DMS 273 (cell line): ENCODE measurements at regions not wholly inside any gene's neighbourhood (a gene's known extent, or its start where the extent isn't known, plus 50 kb on each side); places are given as distances from the start of the nearest gene placed in this dataset.

Experiments used
- DNase-seq: peaks from one replicate; lab custom pipeline; 2025; ENCODE audit not compliant: unreplicated experiment; lab: John Stamatoyannopoulos, UW

- DNase-seq = no peak
Measured at GRCh38 chr12:85352016-85352415, 72.0 kb downstream of the ALX1 start.

GRCh38 chr12:85356596-85357385, 76.8 kb downstream of the ALX1 start:
- DNase-seq = no peak

- DNase-seq = no peak
Measured at GRCh38 chr12:85357609-85358008, 77.6 kb downstream of the ALX1 start.

GRCh38 chr12:85358715-85359114, 78.7 kb downstream of the ALX1 start:
- no peak for DNase-seq

- no peak for DNase-seq
Measured at GRCh38 chr12:85363382-85364190, 83.6 kb downstream of the ALX1 start.

- no peak for DNase-seq
Measured at GRCh38 chr12:85367936-85368335, 87.9 kb downstream of the ALX1 start.

GRCh38 chr12:85369365-85370154, 89.5 kb downstream of the ALX1 start:
- no peak for DNase-seq

GRCh38 chr12:85373045-85373444, 93.0 kb downstream of the ALX1 start:
- no peak for DNase-seq

- DNase-seq = no peak
Measured at GRCh38 chr12:85374981-85375380, 95.0 kb downstream of the ALX1 start.

GRCh38 chr12:85385406-85385805, 105.4 kb downstream of the ALX1 start:
- no peak for DNase-seq

GRCh38 chr12:85390266-85390665, 110.2 kb downstream of the ALX1 start:
- no peak for DNase-seq

GRCh38 chr12:85392508-85392907, 112.5 kb downstream of the ALX1 start:
- DNase-seq = no peak

- DNase-seq = no peak
Measured at GRCh38 chr12:85393606-85394005, 113.6 kb downstream of the ALX1 start.

- no peak for DNase-seq
Measured at GRCh38 chr12:85394065-85394464, 114.0 kb downstream of the ALX1 start.

GRCh38 chr12:85394809-85395208, 114.8 kb downstream of the ALX1 start:
- no peak for DNase-seq

- DNase-seq = no peak
Measured at GRCh38 chr12:85405262-85405661, 125.2 kb downstream of the ALX1 start.

GRCh38 chr12:85405781-85406522, 125.9 kb downstream of the ALX1 start:
- no peak for DNase-seq

- DNase-seq = no peak
Measured at GRCh38 chr12:85413266-85413665, 133.2 kb downstream of the ALX1 start.

GRCh38 chr12:85422762-85423161, 142.7 kb downstream of the ALX1 start:
- no peak for DNase-seq

GRCh38 chr12:85423947-85424346, 143.9 kb downstream of the ALX1 start:
- DNase-seq = no peak
